Loucy (cell line): ENCODE measurements at regions not wholly inside any gene's neighbourhood (a gene's known extent, or its start where the extent isn't known, plus 50 kb on each side); places are given as distances from the start of the nearest gene placed in this dataset.

Experiments used
- H2AFZ ChIP-seq: fragments of 200-600 bp; sonication (generic); 2 replicates; pipeline ENCODE4 v1.6.0; 2016; ENCODE audit warnings: antibody characterized with exemption, mild to moderate bottlenecking, low read length, moderate library complexity
- H3F3A ChIP-seq: fragments of 200-600 bp; 2 replicates; pipeline ENCODE4 v1.6.0; 2016; ENCODE audit warnings: antibody characterized with exemption, low read depth, mild to moderate bottlenecking
- H3K27me3 ChIP-seq: fragments of 200-600 bp; sonication (generic); 2 replicates; pipeline ENCODE4 v1.6.1; 2014; ENCODE audit warnings: low read length, mild to moderate bottlenecking; ENCODE audit not compliant: insufficient read depth, poor library complexity, severe bottlenecking
- H3K36me3 ChIP-seq: fragments of 200-600 bp; sonication (generic); 2 replicates; pipeline ENCODE4 v1.6.1; 2016; ENCODE audit warnings: low read length; ENCODE audit not compliant: insufficient read depth
- H3K4me1 ChIP-seq: fragments of 200-600 bp; sonication (generic); 2 replicates; pipeline ENCODE4 v1.5.1; 2014; ENCODE audit warnings: low read length, mild to moderate bottlenecking; ENCODE audit not compliant: insufficient read depth, poor library complexity, severe bottlenecking
- H3K4me2 ChIP-seq: fragments of 200-600 bp; sonication (generic); 2 replicates; pipeline ENCODE4 v1.6.0; 2014; ENCODE audit warnings: antibody characterized with exemption, low read length, low read depth, mild to moderate bottlenecking; ENCODE audit not compliant: poor library complexity, severe bottlenecking
- H3K4me3 ChIP-seq: fragments of 200-600 bp; sonication (generic); 2 replicates; pipeline ENCODE4 v1.5.1; 2014; ENCODE audit warnings: low read length, mild to moderate bottlenecking, mixed read lengths; ENCODE audit not compliant: poor library complexity, severe bottlenecking
- H3K79me2 ChIP-seq: fragments of 200-600 bp; sonication (generic); 2 replicates; pipeline ENCODE4 v1.6.1; 2014; ENCODE audit warnings: low read length; ENCODE audit not compliant: insufficient read depth
- H3K9ac ChIP-seq: fragments of 200-600 bp; sonication (generic); 2 replicates; pipeline ENCODE4 v1.6.0; 2014; ENCODE audit warnings: mild to moderate bottlenecking, low read depth, low read length, moderate library complexity; ENCODE audit not compliant: poor library complexity, severe bottlenecking
- H3K9me2 ChIP-seq: fragments of 200-600 bp; sonication (generic); replicated peaks from 2 replicates; pipeline ENCODE4 v1.6.1; 2016; ENCODE audit warnings: low read depth, low read length, mixed read lengths
- H3K9me3 ChIP-seq: fragments of 200-600 bp; sonication (generic); 2 replicates; pipeline ENCODE4 v1.6.1; 2014; ENCODE audit warnings: mild to moderate bottlenecking, antibody characterized with exemption, low read length, low read depth; ENCODE audit not compliant: insufficient read depth
- H4K20me1 ChIP-seq: fragments of 200-600 bp; sonication (generic); 2 replicates; pipeline ENCODE4 v1.6.0; 2014; ENCODE audit warnings: antibody characterized with exemption, low read length, mild to moderate bottlenecking; ENCODE audit not compliant: insufficient read depth, poor library complexity, severe bottlenecking
- EZH2phosphoT487 ChIP-seq: fragments of 200-600 bp; IDR thresholded peaks from 2 replicates; pipeline ENCODE4 v1.6.1; 2018; ENCODE audit warnings: antibody characterized with exemption, mild to moderate bottlenecking, moderate library complexity, borderline replicate concordance
- TF ChIP-seq, protein P1 (sequence below): fragments of 200-600 bp; sonication (generic); conservative IDR thresholded peaks from 2 replicates; pipeline ENCODE4 v1.5.1; 2014; ENCODE audit warnings: mild to moderate bottlenecking, antibody characterized with exemption, low read length

DNA sequence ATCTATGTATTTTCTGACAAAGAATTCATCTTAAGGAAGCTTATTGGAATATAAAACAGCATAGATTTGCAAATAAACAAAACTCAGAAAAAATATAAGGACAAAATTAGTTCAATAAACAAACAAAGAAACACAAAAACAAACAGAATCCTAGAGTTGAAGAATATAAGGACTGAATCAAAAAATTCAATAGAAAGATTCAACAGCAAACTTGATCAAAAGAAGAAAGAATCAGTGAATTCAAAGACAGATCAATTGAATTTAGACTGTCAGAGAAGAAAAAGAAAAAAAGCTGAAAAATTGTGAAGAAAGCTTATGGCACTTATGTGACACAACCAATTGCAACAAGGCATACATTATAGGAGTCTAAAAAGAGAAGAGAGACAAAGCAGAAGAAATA is 770.0 kb upstream of the RGS18 start:
- Histone ChIP-seq H3K4me3 (no peak overlapping the region), H3K9me2 (no peaks in the 10 kb centered on the region), H3K9me3 (no peaks in the 10 kb centered on the region), H3K36me3 (no peaks in the 10 kb centered on the region), H3K27me3 (no peaks in the 10 kb centered on the region), H4K20me1 (no peaks in the 10 kb centered on the region), H3K9ac (no peak overlapping the region), H3K79me2 (no peaks in the 10 kb centered on the region), H3K4me1 (no peaks in the 10 kb centered on the region), H2AFZ (no peak overlapping the region), H3K4me2 (no peak overlapping the region), H3F3A (no peaks in the 10 kb centered on the region)
- TF ChIP-seq EZH2phosphoT487: no peak
- TF ChIP-seq, protein P1, sequence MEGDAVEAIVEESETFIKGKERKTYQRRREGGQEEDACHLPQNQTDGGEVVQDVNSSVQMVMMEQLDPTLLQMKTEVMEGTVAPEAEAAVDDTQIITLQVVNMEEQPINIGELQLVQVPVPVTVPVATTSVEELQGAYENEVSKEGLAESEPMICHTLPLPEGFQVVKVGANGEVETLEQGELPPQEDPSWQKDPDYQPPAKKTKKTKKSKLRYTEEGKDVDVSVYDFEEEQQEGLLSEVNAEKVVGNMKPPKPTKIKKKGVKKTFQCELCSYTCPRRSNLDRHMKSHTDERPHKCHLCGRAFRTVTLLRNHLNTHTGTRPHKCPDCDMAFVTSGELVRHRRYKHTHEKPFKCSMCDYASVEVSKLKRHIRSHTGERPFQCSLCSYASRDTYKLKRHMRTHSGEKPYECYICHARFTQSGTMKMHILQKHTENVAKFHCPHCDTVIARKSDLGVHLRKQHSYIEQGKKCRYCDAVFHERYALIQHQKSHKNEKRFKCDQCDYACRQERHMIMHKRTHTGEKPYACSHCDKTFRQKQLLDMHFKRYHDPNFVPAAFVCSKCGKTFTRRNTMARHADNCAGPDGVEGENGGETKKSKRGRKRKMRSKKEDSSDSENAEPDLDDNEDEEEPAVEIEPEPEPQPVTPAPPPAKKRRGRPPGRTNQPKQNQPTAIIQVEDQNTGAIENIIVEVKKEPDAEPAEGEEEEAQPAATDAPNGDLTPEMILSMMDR: no peak

DNA sequence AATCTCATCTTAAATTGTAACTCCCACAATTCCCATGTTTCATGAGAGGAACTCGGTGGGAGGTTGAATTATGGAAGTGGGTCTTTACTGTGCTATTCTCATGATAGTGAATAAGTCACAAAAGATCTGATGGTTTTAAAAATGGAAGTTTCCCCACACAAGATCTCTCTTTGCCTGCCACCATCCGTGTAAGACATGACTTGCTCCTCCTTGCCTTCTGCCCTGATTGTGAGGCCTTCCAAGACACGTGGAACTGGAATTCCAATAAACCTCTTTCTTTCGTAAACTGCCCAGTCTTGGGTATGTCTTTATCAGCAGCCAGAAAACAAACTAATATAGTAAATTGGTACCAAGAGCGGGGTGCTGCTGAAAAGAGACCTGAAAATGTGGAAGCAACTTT is 761.6 kb upstream of the RGS18 start:
- no peak overlapping the region for H2AFZ ChIP-seq
- H3F3A ChIP-seq: no peaks in the 10 kb centered on the region
- no peaks in the 10 kb centered on the region for H3K79me2 ChIP-seq
- no peaks in the 10 kb centered on the region for H3K4me1 ChIP-seq
- H3K4me3 ChIP-seq: no peak overlapping the region
- no peak overlapping the region for H3K4me2 ChIP-seq
- no peak overlapping the region for H3K9ac ChIP-seq
- TF ChIP-seq, protein P1: no peak
- no peak for TF ChIP-seq EZH2phosphoT487
- no peaks in the 10 kb centered on the region for H3K27me3 ChIP-seq
- H4K20me1 ChIP-seq: no peaks in the 10 kb centered on the region
- no peaks in the 10 kb centered on the region for H3K9me2 ChIP-seq
- H3K9me3 ChIP-seq: 0 out of 2 replicates have a peak, but pooled peaks cover 7% of the 10 kb centered on the region
- no peaks in the 10 kb centered on the region for H3K36me3 ChIP-seq

DNA sequence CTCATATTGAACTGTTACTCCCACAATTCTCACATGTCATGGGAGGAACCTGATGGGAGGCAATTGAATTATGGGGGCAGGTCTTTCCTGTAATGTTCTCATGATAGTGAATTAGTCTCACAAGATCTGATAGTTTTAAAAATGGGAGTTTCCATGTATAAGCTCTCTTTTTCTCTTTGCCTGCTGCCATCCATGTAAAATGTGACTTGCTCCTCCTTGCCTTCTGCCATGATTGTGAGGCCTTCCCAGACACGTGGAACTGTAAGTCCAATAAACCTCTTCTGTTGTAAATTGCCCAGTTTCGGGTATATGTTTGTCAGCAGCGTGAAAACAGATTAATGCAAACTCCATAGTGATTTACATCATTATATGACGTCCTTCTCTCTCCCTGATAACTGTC is 759.7 kb upstream of the RGS18 start:
- TF ChIP-seq, protein P1: no peak
- TF ChIP-seq EZH2phosphoT487: no peak
- Histone ChIP-seq H3K36me3 (no peaks in the 10 kb centered on the region), H3K27me3 (no peaks in the 10 kb centered on the region), H3K9me2 (no peaks in the 10 kb centered on the region), H3K4me3 (no peak overlapping the region), H3K4me1 (no peaks in the 10 kb centered on the region), H4K20me1 (no peaks in the 10 kb centered on the region), H3K9ac (no peak overlapping the region), H3K9me3 (0 out of 2 replicates have a peak, but pooled peaks cover 7% of the 10 kb centered on the region), H3K4me2 (no peak overlapping the region), H3F3A (no peaks in the 10 kb centered on the region), H2AFZ (no peak overlapping the region), H3K79me2 (no peaks in the 10 kb centered on the region)
